ENCODE measurements at regions not wholly inside any gene's neighbourhood (a gene's known extent, or its start where the extent isn't known, plus 50 kb on each side); places are given as distances from the start of the nearest gene placed in this dataset.
A peak's percentile ranks its signal among the peaks of the same experiment; 100 is the strongest.

- no peak for DNase-seq (ENCODE audit: low read depth)
- TF ChIP-seq CTCF (conservative IDR thresholded peaks at IDR 0.05; ENCODE audit: low read depth, low read length): no peak
These were observed 503.7 kb upstream of the JARID2 start for GRCh38 chr6:14742171-14742570.

GRCh38 chr6:14742680-14743079 lies 503.2 kb upstream of the JARID2 start:
- DNase-seq (ENCODE audit: low read depth): no peak
- no peak overlapping the region for H3K4me3 ChIP-seq (ENCODE audit: low read depth, low read length)
- TF ChIP-seq CTCF (conservative IDR thresholded peaks at IDR 0.05; ENCODE audit: low read depth, low read length): no peak

More at GRCh38 chr6:14742171-14742570, 503.7 kb upstream of the JARID2 start:
- no peak overlapping the region for H3K4me3 ChIP-seq (ENCODE audit: low read depth, low read length)

- no peak for TF ChIP-seq CTCF (conservative IDR thresholded peaks at IDR 0.05; ENCODE audit: low read depth, low read length)
- no peak for DNase-seq (ENCODE audit: low read depth)
- no peak overlapping the region for H3K4me3 ChIP-seq (ENCODE audit: low read depth, low read length)
These were observed 502.8 kb upstream of the JARID2 start for GRCh38 chr6:14743144-14743473.

GRCh38 chr6:14743474-14744211 lies 502.2 kb upstream of the JARID2 start:
- H3K4me3 ChIP-seq (ENCODE audit: low read depth, low read length): peak overlapping the region; percentile 9
- DNase-seq (ENCODE audit: low read depth): peak; percentile 96

GRCh38 chr6:14744212-14744556 lies 501.7 kb upstream of the JARID2 start:
- no peak for DNase-seq (ENCODE audit: low read depth)

More at GRCh38 chr6:14743474-14744211, 502.2 kb upstream of the JARID2 start:
- no peak for TF ChIP-seq CTCF (conservative IDR thresholded peaks at IDR 0.05; ENCODE audit: low read depth, low read length)

GRCh38 chr6:14746139-14746837 lies 499.6 kb upstream of the JARID2 start:
- no peak overlapping the region for H3K4me3 ChIP-seq (ENCODE audit: low read depth, low read length)
- DNase-seq (ENCODE audit: low read depth): no peak
- TF ChIP-seq CTCF (conservative IDR thresholded peaks at IDR 0.05; ENCODE audit: low read depth, low read length): no peak

More at GRCh38 chr6:14744212-14744556, 501.7 kb upstream of the JARID2 start:
- TF ChIP-seq CTCF (conservative IDR thresholded peaks at IDR 0.05; ENCODE audit: low read depth, low read length): no peak
- no peak overlapping the region for H3K4me3 ChIP-seq (ENCODE audit: low read depth, low read length)

All from epithelial cell of proximal tubule (primary cell).